HG03521 (cell line): ENCODE measurements at regions not wholly inside any gene's neighbourhood (a gene's known extent, or its start where the extent isn't known, plus 50 kb on each side); places are given as distances from the start of the nearest gene placed in this dataset.
"Not testable (repeated sequence)": the region's sequence is repeated elsewhere in the genome, so short reads cannot be mapped to it uniquely, and the experiment has no call there.

ENCODE experiments used
- ATAC-seq: cut with Tn5 transposase; IDR thresholded peaks from one replicate; pipeline ENCODE4 v1.9.1; 2021; ENCODE audit warnings: mild to moderate bottlenecking, moderate library complexity; ENCODE audit not compliant: unreplicated experiment

GRCh38 chr18:28511413-28511821, 334.5 kb upstream of the CDH2 start:
- ATAC-seq: no peak

- ATAC-seq: no peak
Measured at GRCh38 chr18:28510210-28510609, 333.3 kb upstream of the CDH2 start.

- ATAC-seq: no peak
Measured at GRCh38 chr18:28504066-28504465, 327.1 kb upstream of the CDH2 start.

- no peak for ATAC-seq
Measured at GRCh38 chr18:28494151-28494550, 317.2 kb upstream of the CDH2 start.

- no peak for ATAC-seq
Measured at GRCh38 chr18:28485918-28486317, 309.0 kb upstream of the CDH2 start.

GRCh38 chr18:28485210-28485801, 308.4 kb upstream of the CDH2 start:
- ATAC-seq: no peak

GRCh38 chr18:28478531-28478930, 301.6 kb upstream of the CDH2 start:
- no peak for ATAC-seq

- ATAC-seq: no peak
Measured at GRCh38 chr18:28476302-28476701, 299.4 kb upstream of the CDH2 start.

GRCh38 chr18:28469946-28470345, 293.0 kb upstream of the CDH2 start:
- no peak for ATAC-seq

GRCh38 chr18:28468901-28469300, 292.0 kb upstream of the CDH2 start:
- no peak for ATAC-seq

- ATAC-seq: no peak
Measured at GRCh38 chr18:28466204-28466603, 289.3 kb upstream of the CDH2 start.

- ATAC-seq: no peak
Measured at GRCh38 chr18:28459587-28459986, 282.7 kb upstream of the CDH2 start.

GRCh38 chr18:28458751-28459150, 281.8 kb upstream of the CDH2 start:
- ATAC-seq: no peak

GRCh38 chr18:28457784-28458183, 280.9 kb upstream of the CDH2 start:
- ATAC-seq: no peak

- ATAC-seq: no peak
Measured at GRCh38 chr18:28455971-28456370, 279.0 kb upstream of the CDH2 start.

GRCh38 chr18:28439870-28440269, 262.9 kb upstream of the CDH2 start:
- no peak for ATAC-seq

GRCh38 chr18:28438381-28438780, 261.5 kb upstream of the CDH2 start:
- ATAC-seq: no peak

GRCh38 chr18:28432339-28432738, 255.4 kb upstream of the CDH2 start:
- no peak for ATAC-seq

GRCh38 chr18:28425886-28426285, 249.0 kb upstream of the CDH2 start:
- no peak for ATAC-seq

- no peak for ATAC-seq
Measured at GRCh38 chr18:28422577-28422976, 245.6 kb upstream of the CDH2 start.

- not testable (repeated sequence) for ATAC-seq
Measured at GRCh38 chr18:28421950-28422349, 245.0 kb upstream of the CDH2 start.

GRCh38 chr18:28412521-28412920, 235.6 kb upstream of the CDH2 start:
- ATAC-seq: no peak

GRCh38 chr18:28411806-28412205, 234.9 kb upstream of the CDH2 start:
- no peak for ATAC-seq
